ENCODE measurements at regions not wholly inside any gene's neighbourhood (a gene's known extent, or its start where the extent isn't known, plus 50 kb on each side); places are given as distances from the start of the nearest gene placed in this dataset.
A peak's percentile ranks its signal among the peaks of the same experiment; 100 is the strongest.

DNA sequence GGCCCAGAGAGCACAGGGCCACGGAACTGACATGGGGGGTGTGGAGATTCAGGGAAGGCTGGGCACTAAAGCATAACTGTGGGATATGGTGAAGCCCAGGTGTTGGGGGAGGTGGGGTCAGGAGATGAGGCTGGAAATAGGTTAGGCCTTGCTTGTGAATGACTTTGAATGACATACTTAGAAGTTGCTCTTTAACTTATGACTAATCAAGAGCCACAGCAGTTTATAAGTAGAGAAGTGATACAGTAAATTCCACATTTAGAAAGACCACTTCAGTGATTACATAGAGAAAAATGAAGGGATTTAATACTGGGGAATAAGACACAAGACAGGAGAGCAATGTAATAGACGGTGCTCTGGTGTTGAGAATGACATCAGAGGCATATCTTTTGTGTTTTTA lies 120.8 kb upstream of the SEC61G start:
- H3K36me3 ChIP-seq (replicated peaks in 1 of 2; ENCODE audit: control insufficient read depth in 1 of 2, insufficient read depth in 2 of 2, low read length in 2 of 2): no peaks in the 10 kb centered on the region
- WGBS (ENCODE audit: insufficient coverage): 100% methylated on average over 1 of the region's 2 CpGs

DNA sequence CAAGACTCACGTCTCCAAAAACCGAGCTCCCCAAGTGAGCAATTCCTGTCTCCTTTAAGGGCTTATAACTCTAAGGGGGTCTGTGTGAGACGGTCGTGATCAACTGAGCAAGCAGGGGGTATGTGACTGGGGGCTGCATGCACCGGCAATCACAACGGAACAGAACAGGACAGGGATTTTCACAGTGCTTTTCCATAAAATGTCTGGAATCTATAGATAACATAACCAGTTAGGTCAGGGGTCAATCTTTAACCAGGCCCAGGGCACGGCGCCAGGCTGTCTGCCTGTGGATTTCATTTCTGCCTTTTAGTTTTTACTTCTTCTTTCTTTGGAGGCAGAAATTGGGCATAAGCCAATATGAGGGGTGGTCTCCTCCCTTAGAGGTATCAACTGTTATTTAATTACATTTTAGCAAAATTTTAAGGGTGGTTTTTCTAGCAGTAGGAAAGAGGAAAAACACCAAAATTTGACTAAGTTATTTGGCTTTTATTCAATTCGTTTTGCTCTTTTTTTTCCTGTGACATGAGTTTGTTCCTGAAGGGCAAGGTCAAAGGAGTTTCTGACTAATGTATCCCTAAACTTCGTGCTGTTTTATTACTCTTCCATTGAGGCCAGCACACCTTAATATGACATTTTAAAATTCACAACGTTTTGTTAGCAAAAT lies 121.4 kb upstream of the SEC61G start:
- H3K9me3 Mint-ChIP-seq: peaks cover 0 to 4% (median 2%) of the 10 kb centered on the region in 7 donors
- Histone ChIP-seq H3K9ac (ENCODE audit: insufficient read depth, low read length, poor library complexity, severe bottlenecking) (no peak overlapping the region), H2AFZ (ENCODE audit: insufficient read depth, low read depth, low read length, poor library complexity, severe bottlenecking) (no peak overlapping the region), H3K79me2 (ENCODE audit: insufficient read depth, low read length) (no peaks in the 10 kb centered on the region), H3K9me3 (replicated peaks in 1 of 2; ENCODE audit: control insufficient read depth in 1 of 2, insufficient read depth in 1 of 2, low read length in 2 of 2) (no peaks in the 10 kb centered on the region), H3K4me2 (replicated peaks; ENCODE audit: extremely low read depth, low read length, poor library complexity, severe bottlenecking) (no peak overlapping the region), H3K4me3 (replicated peaks in 1 of 3; ENCODE audit: low read depth in 2 of 3, low read length in 3 of 3) (no peak overlapping the region), H3K36me3 (replicated peaks in 1 of 2; ENCODE audit: control insufficient read depth in 1 of 2, insufficient read depth in 2 of 2, low read length in 2 of 2) (no peaks in the 10 kb centered on the region), H4K20me1 (ENCODE audit: insufficient read depth, low read length) (no peaks in the 10 kb centered on the region), H3K27ac (ENCODE audit: low read depth in 1 of 2, low read length in 2 of 2) (no peak overlapping the region), H3K27me3 (ENCODE audit: control insufficient read depth in 2 of 2, insufficient read depth in 2 of 2, low read length in 2 of 2) (no peaks in the 10 kb centered on the region), H3K4me1 (ENCODE audit: control insufficient read depth in 1 of 2, insufficient read depth in 2 of 2, low read length in 2 of 2) (no peaks in the 10 kb centered on the region)
- TF ChIP-seq, protein P1, sequence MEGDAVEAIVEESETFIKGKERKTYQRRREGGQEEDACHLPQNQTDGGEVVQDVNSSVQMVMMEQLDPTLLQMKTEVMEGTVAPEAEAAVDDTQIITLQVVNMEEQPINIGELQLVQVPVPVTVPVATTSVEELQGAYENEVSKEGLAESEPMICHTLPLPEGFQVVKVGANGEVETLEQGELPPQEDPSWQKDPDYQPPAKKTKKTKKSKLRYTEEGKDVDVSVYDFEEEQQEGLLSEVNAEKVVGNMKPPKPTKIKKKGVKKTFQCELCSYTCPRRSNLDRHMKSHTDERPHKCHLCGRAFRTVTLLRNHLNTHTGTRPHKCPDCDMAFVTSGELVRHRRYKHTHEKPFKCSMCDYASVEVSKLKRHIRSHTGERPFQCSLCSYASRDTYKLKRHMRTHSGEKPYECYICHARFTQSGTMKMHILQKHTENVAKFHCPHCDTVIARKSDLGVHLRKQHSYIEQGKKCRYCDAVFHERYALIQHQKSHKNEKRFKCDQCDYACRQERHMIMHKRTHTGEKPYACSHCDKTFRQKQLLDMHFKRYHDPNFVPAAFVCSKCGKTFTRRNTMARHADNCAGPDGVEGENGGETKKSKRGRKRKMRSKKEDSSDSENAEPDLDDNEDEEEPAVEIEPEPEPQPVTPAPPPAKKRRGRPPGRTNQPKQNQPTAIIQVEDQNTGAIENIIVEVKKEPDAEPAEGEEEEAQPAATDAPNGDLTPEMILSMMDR (IDR thresholded peaks at IDR 0.05): no peak
- intact Hi-C loops (cut with micrococcal nuclease): no loop called here
- peaks cover 0 to 3% (median 0%) of the 10 kb centered on the region in 3 donors for H3K27me3 Mint-ChIP-seq (ENCODE audit: low read depth in 3 of 3)
- H3K27ac Mint-ChIP-seq: no peak overlapping the region
- no peak for DNase-seq
- no peaks in the 10 kb centered on the region for H3K36me3 Mint-ChIP-seq
- WGBS (ENCODE audit: insufficient coverage): 87% methylated on average over 6 of the region's 11 CpGs
- H3K4me1 Mint-ChIP-seq: no peaks in the 10 kb centered on the region
- H3K4me3 Mint-ChIP-seq: no peak overlapping the region

More for the DNA sequence above, 120.8 kb upstream of the SEC61G start:
- H3K4me2 ChIP-seq (replicated peaks; ENCODE audit: extremely low read depth, low read length, poor library complexity, severe bottlenecking): no peak overlapping the region
- no peaks in the 10 kb centered on the region for H3K27me3 ChIP-seq (ENCODE audit: control insufficient read depth in 2 of 2, insufficient read depth in 2 of 2, low read length in 2 of 2)
- Mint-ChIP-seq H3K36me3 (no peaks in the 10 kb centered on the region), H3K27ac (peak overlapping the region in 1 of 7 donors; percentile 20), H3K9me3 (peaks cover 0 to 4% (median 2%) of the 10 kb centered on the region in 7 donors), H3K4me1 (no peaks in the 10 kb centered on the region), H3K4me3 (no peak overlapping the region), H3K27me3 (ENCODE audit: low read depth in 3 of 3) (peaks cover 0 to 3% (median 0%) of the 10 kb centered on the region in 3 donors)
- no peaks in the 10 kb centered on the region for H4K20me1 ChIP-seq (ENCODE audit: insufficient read depth, low read length)
- H3K4me1 ChIP-seq (ENCODE audit: control insufficient read depth in 1 of 2, insufficient read depth in 2 of 2, low read length in 2 of 2): no peaks in the 10 kb centered on the region
- TF ChIP-seq, protein P1 (IDR thresholded peaks at IDR 0.05): no peak
- no peak for DNase-seq
- no peaks in the 10 kb centered on the region for H3K9me3 ChIP-seq (replicated peaks in 1 of 2; ENCODE audit: control insufficient read depth in 1 of 2, insufficient read depth in 1 of 2, low read length in 2 of 2)
- intact Hi-C loops (cut with micrococcal nuclease): no loop called here
- no peak overlapping the region for H3K9ac ChIP-seq (ENCODE audit: insufficient read depth, low read length, poor library complexity, severe bottlenecking)
- no peak overlapping the region for H3K27ac ChIP-seq (ENCODE audit: low read depth in 1 of 2, low read length in 2 of 2)
- no peak overlapping the region for H2AFZ ChIP-seq (ENCODE audit: insufficient read depth, low read depth, low read length, poor library complexity, severe bottlenecking)
- no peaks in the 10 kb centered on the region for H3K79me2 ChIP-seq (ENCODE audit: insufficient read depth, low read length)
- no peak overlapping the region for H3K4me3 ChIP-seq (replicated peaks in 1 of 3; ENCODE audit: low read depth in 2 of 3, low read length in 3 of 3)
